MV-4-11 (cell line): ENCODE measurements at regions not wholly inside any gene's neighbourhood (a gene's known extent, or its start where the extent isn't known, plus 50 kb on each side); places are given as distances from the start of the nearest gene placed in this dataset.
"Not testable (repeated sequence)": the region's sequence is repeated elsewhere in the genome, so short reads cannot be mapped to it uniquely, and the experiment has no call there.

Experiments
- DNase-seq: peaks from one replicate; lab custom pipeline; 2025; lab: John Stamatoyannopoulos, UW

DNA sequence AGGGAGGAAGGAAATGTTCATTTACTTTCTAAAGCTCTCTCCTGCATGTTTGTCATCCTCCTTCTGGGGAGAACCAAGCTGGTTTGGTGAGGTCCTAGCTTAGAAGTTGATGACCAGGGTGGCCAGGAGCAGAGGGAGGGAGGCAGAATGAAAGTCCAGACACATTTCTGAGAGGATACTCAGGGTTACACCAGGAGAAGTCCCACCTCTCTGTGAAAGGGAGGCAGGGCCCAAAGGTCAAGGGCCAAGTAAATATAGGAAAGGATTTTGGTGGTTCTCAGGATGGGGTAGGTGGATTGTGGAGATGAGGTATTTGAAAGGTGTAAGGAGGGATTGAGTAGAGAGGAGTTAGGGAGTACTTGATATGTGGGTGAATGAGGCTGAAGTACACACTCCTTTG lies 58.0 kb upstream of the FBXO11 start:
- DNase-seq, result no peak

DNA sequence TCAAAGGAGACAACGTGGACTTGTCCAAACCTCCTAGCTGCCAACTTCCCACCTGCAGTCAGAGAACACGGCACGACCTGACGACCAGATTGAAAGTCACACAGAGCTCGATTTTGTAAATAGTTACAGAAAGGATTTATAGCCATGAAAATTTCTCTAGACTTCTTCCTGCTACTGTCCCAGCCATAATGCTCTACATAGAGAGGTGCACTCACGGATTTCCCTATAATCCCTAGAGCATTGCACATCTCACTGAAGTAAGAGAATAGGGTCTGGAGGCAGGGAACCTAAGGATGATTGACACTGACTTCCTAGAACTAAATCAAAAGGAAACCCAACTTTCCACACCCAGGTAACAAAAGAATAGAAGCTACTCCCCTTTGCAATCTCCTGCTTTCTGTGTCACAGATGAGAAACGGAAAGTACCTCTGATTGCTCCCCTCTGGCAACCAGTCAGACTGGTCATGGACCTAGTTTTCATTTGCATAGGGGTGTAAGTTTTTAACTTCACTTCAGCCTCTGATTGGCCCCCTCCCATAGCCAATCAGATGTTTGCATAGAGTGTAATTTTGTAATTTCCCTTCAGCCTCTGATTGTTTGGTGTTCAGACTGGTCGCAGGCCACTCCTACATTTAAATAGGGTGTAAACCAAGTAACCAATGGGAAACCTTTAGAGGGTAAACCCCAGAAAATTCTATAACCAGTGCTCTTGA lies 58.6 kb upstream of the FBXO11 start:
- no peak for DNase-seq

DNA sequence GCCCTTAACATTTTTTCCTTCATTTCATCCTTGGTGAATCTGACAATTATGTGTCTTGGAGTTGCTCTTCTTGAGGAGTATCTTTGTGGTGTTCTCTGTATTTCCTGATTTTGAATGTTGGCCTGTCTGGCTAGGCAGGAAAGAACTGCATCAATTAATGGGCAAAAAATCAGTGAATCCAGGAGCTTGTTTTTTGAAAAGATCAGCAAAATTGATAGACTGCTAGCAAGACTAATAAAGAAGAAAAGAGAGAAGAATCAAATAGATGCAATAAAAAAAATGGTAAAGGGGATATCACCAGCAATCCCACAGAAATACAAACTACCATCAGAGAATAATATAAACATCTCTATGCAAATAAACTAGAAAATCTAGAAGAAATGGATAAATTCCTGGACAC lies 70.4 kb upstream of the FBXO11 start:
- not testable (repeated sequence) for DNase-seq

DNA sequence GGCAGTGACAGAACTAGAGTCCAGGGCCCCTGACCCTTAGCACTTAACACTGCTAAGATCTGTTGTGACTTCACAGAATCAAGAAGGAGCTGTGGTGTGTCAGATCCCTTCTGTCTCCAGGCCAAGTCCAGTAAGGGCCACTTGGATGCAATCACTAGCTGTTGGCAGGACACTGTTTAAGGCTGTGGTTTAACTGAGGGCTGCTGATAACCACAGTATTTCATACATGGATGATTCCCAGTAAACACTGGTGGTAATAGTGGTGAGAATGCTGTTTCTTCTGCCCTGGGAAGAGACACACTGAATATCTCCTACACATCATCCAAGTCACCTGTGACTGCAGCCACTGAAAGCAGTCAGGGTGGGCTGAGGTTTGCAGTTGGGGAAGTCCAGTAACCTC lies 77.7 kb upstream of the FBXO11 start:
- peak; percentile 40 for DNase-seq

DNA sequence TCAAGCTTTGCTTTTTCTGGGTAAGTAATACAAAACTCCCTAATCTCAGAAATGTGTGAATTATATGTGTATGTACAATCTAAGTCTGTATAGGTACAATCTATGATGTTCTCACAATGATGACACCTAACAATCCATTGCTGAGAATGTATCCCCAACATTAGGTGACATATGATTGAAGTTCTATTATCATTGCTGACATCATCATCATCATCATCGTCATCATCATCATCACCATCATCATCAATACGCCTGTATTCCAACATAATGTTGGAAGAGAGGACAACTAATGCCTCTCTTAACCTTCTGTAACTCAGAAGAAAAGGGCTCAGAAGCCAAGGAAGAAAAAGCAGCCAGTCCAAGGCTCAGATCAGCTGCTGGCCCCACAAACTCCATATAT lies 84.2 kb upstream of the FBXO11 start:
- no peak for DNase-seq

DNA sequence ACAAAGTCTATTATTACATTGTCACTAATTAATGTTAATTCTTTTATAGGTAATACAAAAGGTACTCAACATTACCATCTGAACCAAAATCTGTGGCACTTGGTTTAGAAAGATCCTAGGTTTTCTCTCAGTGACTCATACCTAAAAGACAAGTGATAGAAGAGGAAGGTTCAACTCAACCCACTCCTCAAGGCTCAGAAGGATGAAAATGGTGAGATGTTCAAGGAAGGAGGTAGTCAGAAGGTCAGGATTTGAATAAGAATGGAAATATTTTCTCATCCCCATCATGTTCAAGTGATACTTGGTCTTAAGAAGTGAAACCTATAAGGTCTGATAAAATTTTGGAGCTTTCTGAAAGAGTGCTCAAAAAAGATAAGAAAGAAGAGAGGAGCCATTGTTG lies 86.4 kb upstream of the FBXO11 start:
- no peak for DNase-seq

DNA sequence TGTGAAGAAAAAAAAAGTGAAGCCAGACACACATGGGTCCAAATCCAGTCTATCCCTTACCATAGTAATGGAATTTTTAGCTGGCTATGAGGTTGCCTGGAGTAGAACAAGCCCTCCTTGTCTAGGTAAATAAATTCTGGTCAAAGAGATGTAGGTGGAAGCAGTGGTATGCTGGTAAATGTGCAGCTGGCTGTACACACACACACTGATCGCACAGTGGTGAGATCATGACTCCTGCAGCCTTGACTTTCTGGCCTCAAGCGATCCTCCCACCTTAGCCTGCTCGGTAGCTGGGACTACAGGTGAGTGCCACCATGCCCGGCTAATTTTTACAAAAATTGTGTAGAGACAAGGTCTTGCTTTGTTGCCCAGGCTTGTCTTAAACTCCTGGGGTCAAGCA lies 90.5 kb upstream of the FBXO11 start:
- DNase-seq, result no peak

DNA sequence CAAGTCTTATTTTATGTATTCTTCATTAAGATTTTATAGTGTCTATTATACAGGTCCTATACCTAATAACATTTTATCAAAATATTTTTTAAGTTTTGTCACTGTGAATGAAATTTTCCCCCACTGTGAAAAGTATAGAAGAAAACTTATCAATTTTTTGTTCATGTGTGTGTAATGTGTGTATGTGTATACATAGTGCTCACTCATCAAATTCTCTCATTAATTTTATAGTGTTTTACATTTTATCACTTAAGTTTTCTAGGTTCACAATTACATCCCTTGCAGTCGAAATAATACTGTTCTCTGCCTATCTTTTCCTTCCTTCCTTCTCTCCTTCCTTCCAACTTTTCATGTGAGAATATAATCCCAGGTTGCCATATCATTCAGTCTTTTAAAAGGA lies 93.2 kb upstream of the FBXO11 start:
- no peak for DNase-seq

DNA sequence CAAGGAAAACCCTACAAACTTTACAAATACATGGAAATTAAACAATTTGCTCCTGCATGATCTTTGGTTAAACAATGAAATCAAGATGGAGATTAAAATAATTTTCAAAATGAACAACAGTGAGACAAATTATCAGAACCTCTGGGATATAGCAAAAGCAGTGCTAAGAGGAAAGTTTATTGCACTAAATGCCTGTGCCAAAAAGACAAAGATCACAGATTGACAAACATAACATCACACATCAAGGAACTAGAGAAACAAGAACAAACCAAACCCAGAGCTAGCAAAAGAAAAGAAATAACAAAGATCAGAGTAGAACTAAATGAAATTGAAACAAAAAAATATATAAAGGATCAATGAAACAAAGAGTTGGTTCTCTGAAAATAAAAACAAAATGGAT lies 95.2 kb upstream of the FBXO11 start:
- DNase-seq, result no peak

DNA sequence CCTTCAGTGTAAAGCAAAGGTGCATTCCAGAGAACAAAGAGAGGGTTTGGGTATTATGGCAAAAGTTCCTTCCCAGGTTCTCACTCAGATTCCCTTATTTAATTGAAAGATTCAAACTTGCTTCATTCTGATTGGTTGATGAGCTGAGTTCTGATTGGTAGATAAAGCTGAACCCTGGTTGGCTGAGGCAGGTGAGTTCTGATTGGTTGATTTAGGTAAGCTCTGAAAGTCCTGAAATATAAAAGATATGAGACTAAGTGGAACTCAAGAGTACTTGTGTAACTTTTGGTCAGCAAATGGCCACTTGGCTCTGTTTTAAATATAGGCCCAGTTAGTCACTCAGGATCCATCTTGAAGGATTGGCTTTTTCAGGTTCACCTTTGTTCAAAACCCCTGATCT lies 99.8 kb upstream of the FBXO11 start:
- no peak for DNase-seq

DNA sequence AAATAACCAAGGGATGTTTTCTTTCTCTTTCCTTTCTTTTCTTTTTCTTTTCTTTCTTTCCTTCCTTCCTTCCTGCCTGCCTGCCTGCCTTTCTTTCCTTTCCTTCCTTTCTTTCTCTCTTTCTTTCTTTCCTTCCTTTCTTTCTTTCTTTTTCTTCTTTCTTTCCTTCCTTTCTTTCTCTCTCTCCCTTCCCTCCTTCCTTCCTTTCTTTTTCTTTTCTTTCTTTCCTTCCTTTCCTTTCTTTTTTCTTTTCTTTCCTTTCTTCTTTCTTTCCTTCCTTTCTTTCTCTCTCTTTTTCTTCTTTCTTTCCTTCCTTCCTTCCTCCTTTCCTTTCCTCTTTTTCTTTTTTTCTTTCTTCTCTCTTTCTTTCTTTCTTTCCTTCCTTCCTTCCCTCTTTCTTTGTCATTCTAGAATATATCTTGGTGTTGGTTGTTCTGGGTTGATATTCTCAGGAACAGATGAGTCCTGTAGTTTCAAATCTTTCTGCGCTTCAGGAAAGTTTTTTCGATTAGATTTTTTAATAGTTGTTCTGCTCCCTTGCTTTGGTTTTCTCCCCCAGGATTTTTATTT lies 101.5 kb upstream of the FBXO11 start:
- no peak for DNase-seq

DNA sequence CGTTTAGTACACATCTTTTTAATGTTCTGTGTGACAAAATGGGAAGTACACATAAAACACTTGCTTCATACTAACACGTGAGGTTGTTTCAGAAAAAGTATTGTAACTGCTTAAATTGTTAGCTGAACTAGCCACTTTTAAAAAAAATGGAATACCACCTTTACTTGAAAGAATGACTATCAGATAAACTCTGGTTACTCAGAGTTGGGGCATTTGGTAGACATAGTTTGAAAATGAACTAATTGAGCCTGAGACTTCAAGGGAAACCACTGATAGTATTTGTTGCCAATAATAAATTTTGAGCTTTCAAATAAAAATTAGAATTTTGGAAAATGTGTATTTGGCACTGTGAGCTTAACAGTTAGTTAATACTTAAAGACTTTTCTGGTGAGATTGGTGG lies 103.0 kb upstream of the FBXO11 start:
- no peak for DNase-seq

DNA sequence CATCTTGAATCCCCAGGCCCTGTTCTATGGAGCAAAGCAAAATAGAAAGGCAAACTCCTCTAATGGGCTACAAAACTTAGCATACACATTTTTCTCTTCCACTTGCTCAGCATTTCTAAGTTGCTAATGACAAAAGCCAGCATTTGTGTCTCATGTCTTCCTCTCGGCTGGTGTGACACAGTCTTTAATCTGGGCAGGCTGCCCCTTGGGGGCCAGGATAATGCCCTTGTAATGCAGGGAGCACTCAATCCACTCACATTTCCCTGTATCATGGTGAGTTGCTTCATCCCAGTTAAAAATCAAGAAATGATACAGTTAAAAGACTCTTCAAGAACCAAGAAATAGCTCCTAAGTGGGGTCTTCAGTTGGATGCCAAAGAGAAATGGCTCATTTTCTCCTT lies 109.1 kb upstream of the FBXO11 start:
- DNase-seq, result no peak

DNA sequence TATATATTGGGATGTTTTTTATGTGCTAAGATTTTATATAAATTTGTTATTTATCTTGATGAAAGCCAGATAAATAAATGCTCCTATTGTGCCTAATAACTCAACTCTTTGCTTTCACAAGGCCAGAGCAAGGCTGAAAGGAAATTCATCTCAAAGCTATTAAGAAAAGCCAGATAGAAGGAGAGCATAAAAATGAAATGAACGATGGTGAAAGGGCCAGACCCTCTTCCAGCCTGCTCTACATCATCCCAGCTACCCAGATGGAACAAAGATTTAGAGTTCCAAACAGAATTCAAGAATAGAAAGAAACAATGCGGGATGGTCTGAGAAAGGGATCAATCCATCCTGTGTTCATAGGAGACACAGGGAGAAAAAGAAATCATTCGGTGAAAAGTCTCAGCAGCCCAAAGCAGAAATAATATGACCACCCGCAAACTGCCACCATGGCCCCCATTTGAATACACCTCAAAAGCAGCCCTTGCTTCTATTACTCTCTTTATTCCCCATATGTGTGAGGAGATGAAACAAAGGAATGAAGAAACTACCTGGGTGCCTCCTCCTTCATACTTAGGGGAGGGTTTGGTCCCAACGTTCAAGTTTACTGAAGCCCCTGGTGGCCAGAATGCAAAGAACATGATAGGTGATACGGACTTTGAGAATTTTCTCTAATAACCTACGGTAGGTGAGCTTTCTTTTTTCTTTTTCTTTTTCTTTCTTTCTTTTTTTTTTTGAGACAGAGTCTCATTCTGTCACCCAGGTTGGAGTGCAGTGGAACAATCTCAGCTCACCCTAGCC lies 110.1 kb upstream of the FBXO11 start:
- DNase-seq, result no peak

DNA sequence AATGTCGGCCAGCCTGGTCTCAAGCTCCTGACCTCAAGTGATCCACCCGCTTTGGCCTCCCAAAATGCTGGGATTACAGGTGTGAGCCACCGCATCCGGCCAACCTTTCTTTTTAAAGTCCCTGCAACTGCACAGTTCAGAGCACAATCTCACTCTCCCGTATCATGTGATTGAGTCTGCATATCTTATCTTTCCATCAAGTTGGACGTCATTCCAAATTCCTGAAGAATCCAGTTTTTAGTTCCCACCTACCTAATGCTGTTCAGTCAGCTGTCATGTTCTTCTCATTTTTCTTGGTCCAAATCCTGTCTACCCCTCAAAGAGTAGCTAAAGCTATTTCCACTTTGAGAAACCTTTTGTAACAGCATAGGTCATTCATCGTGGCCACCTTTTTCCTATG lies 110.8 kb upstream of the FBXO11 start:
- DNase-seq, result no peak

DNA sequence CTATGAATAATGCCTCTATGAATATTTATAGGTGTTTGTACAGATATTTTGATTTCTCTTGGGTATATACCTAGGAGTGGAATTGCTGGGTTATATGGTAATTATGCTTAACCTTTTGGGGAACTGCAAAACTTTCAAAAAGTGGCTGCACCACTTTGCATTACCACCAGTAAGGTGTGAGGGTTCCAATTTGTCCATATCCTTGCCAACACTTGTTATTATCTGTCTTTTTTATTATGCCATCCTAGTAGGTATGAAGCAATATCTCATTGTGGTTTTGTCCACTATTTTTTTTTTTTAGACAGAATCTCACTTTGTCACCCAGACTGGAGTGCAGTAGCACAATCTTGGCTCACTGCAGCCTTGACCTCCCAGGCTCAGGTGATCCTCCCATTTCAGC lies 112.2 kb upstream of the FBXO11 start:
- no peak for DNase-seq

DNA sequence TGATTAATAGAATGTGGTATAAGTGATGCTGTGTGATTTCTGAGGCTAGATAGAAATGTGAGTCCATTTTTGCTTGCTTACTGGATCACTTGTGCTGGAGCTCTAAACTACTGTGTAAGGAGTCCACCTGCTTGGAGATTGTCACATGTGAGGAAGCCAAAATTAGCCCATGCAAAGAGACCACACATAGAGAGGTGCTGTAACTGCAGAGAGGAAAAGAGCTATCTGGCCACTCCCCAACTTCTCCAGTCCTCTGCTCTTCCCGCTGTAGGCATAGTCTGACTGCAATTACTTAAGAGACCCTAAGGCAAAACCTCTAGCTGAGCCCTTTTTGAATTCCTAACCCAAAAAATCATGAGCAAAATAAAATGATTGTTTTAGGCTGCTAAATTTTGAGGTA lies 120.6 kb upstream of the FBXO11 start:
- DNase-seq, result no peak

DNA sequence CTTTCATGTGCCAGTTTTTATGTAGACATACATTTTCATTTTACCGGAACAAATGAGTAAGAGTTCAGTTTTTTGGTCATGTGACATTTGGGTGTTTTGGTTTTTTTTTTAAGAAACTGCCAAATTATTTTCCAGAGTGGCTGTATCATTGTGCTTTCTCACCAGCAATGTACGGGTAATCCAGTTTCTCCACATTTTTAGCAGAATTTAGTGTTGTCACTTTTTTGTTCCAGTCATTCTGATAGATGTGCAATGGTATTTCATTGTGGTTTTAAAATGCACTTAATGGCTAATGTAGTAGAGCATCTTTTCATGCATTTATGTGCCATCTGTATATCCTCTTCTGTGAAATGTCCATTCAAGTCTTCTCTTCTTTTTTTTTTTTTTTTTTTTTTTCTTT lies 126.5 kb upstream of the FBXO11 start:
- DNase-seq, result no peak

DNA sequence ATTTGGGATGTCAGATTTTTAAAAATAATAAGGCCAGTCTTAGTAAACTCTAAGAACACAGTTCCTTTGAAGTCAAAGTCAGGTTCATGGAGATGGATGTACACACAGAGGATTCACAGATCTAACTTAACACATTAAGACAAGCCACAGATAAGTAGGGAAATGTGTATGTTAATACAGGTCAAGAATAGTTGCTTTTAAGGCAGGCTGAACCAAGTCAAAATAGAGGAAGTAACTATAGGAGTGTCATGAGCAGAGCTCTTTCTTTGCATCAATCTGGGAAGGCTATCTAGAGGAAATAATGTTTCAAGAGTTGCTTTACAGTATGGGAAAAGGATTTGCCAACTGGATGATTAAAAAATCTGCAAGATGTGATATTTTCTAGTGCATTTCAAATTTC lies 128.0 kb upstream of the FBXO11 start:
- peak; percentile 52 for DNase-seq

DNA sequence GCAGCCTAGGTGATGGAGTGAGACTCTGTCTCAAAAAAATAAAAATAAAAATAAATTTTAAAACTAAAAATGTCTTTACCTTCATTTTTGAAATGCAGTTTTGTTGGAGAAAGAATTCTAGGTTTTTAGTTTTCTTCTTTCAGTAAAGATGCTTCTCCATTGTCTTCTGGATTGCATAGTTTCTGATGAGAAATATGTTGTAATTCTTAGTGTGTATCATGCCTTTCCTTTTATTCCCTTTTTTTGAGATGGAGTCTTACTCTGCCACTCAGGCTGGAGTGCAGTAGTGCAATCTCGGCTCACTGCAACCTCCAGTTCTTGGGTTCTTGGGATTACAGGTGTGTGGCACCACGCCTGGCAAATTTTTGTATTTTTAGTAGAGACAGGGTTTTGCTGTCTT lies 130.0 kb upstream of the FBXO11 start:
- no peak for DNase-seq

DNA sequence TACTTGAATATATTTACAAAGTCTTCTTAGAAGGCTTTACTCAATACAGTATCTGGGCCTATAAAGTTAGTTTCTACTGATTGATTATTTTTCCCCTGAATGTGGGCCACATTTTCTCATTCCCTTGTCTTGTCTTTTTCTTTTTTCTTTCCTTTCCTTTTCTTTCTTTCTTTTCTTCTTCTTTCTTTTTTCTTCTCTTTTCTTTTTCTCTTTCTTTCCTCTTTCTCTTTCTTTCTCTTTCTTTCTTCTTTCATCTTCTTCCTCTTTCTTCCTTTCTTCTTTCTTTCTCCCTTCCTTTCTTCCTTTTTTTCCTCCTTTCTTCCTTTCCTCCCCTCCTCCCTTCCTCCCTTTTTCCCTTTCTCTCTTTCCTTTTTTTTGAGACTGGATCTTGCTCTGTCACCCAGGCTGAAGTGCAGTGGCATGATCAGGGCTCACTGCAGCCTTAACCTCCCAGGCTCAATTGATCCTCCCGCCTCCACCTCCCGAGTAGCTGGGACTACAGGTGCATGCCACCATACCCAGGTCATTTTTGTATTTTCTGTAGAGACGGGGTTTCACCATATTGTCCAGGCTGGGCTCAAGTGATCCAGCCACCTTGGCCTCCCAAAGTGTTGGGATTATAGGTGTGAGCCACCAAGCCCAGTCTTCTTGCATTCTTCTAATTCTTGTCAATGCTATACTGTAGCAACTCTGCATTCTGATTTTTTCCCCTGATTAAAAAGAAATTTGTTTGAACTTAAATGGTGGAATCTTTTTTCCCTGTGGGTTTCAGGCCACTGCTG lies 133.1 kb upstream of the FBXO11 start:
- no peak for DNase-seq

DNA sequence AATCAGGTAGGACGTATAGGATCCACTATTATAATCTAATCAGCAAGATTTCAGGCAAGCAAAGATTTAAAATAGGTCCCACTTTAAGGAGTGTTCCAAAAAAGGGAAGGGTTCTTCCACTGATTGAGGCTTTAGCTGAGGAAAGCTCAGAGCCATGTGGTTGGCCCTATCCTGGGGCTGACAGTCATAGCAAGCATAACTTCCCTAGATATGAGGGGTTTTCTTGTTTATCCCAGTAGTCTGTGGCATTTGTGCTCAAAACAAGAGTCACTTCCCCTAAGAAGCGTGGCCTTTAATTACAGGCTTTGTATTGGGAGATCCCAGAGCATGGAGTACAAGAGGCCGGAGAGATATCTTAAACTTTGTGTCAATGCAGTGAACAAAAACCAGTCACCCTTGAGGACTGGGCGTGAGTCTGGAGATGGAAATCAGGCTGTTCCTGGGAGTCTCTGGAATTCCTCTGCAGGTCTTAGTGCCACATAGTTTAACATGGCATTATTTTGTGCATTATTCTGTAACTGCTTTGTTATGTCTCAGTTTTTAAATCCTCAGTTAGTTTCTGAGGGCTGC lies 136.9 kb upstream of the FBXO11 start:
- no peak for DNase-seq
